22Rv1 (cell line): ENCODE measurements at regions not wholly inside any gene's neighbourhood (a gene's known extent, or its start where the extent isn't known, plus 50 kb on each side); places are given as distances from the start of the nearest gene placed in this dataset.

Experiments
- ZFX ChIP-seq: fragments of 450-650 bp; IDR thresholded peaks from 2 replicates; pipeline ENCODE4 v1.6.1; 2017; ENCODE audit warnings: antibody characterized with exemption, borderline replicate concordance
- TF ChIP-seq, protein P1 (sequence below): fragments of 450-650 bp; IDR thresholded peaks from 2 replicates; pipeline ENCODE4 v1.5.1; 2017; ENCODE audit warnings: mild to moderate bottlenecking

DNA sequence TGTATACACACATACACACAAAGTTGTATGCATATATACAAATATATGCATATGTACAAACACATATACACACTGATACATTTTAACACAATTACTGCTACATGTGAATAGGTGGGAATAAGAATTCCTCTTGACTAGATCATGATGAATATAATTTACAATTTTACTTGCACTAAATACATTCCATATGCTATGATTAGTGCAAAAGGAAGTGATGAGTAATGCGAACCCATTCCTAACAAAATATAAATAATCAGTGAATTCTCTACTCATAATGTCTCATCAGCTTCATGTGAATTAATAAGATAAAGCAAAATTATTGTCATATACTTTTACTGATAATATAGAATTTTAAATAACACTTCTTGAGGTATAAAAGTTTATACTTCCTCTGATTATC is 1077.3 kb upstream of the PCDH10 start:
- TF ChIP-seq, protein P1, sequence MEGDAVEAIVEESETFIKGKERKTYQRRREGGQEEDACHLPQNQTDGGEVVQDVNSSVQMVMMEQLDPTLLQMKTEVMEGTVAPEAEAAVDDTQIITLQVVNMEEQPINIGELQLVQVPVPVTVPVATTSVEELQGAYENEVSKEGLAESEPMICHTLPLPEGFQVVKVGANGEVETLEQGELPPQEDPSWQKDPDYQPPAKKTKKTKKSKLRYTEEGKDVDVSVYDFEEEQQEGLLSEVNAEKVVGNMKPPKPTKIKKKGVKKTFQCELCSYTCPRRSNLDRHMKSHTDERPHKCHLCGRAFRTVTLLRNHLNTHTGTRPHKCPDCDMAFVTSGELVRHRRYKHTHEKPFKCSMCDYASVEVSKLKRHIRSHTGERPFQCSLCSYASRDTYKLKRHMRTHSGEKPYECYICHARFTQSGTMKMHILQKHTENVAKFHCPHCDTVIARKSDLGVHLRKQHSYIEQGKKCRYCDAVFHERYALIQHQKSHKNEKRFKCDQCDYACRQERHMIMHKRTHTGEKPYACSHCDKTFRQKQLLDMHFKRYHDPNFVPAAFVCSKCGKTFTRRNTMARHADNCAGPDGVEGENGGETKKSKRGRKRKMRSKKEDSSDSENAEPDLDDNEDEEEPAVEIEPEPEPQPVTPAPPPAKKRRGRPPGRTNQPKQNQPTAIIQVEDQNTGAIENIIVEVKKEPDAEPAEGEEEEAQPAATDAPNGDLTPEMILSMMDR, result no peak
- no peak for TF ChIP-seq ZFX
